HG02840 (cell line): ENCODE measurements at regions not wholly inside any gene's neighbourhood (a gene's known extent, or its start where the extent isn't known, plus 50 kb on each side); places are given as distances from the start of the nearest gene placed in this dataset.

ENCODE experiments used
- ATAC-seq: cut with Tn5 transposase; IDR thresholded peaks from one replicate; pipeline ENCODE4 v1.9.1; 2021; ENCODE audit warnings: mild to moderate bottlenecking, moderate library complexity, moderate number of reproducible peaks; ENCODE audit not compliant: unreplicated experiment, low FRiP score

DNA sequence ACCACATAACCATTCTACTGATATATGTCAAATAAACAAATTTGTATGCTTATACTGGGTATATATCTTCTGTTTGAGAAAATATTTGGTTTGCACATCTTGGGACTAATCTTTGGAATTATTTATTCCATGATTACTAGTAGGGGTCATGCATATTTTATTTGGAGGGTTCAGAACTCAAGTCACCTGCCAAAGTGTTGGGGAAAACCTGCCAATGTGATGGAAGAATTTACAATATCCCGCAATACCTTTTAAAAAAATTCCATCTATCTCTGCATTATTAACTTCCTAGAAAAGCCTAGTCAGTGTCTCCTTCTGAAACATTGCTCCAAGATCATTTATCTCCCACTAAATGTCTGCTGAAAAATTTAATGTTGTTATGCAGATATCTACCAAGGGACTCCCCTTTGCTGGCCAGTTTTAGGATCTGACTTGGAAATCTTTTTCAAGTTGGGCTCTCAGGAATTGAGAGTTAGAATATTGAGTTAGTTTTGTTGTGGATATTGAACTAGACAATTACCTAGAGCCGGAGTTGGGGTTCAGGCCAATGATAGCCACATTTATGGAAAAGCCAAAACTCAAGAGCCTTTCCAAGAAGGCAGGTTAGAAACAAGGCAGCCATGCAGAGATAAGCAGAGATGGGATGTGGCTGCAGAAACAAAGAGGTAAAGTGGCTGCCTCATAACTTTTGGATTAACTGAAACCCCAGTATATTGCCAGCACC lies 425.2 kb downstream of the ADAMTS20 start:
- ATAC-seq, result no peak

DNA sequence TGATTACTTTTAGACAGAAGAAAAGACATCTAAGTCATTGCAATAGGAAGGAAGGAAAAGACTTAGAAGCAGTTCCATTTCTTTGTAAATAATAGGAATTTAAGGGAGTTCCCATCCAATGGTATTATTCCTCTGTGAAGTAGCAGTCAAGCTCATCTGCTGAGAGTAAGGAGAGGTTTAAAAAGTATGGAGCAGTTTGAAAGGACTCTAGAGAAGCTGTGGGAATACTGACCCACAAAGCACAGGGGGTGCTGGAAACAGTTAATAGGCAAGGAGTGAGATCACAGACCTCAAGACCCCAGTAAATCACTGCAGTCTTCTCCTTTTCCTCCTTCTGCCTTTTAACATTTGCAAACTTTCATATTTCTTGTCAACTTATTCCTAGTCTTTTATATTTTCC lies 428.5 kb downstream of the ADAMTS20 start:
- no peak for ATAC-seq

DNA sequence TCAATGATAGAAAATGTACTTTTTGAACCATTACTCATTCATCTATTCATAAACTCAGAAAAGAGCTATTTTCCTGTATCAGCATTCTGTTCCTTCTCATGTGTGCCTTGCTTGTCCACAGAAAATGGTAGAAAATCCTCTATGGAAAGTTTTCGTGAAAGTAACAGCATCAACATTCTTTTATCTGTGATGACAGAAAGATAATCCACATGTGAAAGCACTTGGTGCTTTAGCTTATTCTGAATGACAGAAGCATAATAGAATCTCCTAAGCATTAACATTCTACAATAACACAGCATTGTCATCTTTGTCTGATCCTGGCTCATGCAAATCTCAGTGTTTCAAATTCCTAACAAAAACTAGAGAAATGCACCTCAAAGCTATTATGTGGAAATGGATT lies 431.9 kb downstream of the ADAMTS20 start:
- no peak for ATAC-seq

DNA sequence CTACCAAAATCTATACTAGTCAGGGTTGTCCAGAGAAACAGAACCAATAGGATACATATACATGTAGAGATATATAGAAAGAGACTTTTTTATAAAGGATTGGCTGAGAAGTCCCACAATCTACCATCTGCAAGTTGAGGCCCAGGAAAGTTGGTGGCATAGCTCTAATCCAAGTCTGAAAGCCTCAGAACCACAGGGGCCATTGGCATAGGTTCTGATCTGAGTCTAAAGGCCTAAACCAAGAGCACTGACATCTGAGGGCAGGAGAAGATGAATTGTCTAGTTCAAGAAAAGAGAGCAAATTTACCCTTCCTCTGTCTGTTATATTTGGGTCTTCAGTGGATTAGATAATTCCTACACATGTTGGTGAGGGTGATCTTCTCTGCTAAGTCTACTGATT lies 433.1 kb downstream of the ADAMTS20 start:
- ATAC-seq, result no peak

DNA sequence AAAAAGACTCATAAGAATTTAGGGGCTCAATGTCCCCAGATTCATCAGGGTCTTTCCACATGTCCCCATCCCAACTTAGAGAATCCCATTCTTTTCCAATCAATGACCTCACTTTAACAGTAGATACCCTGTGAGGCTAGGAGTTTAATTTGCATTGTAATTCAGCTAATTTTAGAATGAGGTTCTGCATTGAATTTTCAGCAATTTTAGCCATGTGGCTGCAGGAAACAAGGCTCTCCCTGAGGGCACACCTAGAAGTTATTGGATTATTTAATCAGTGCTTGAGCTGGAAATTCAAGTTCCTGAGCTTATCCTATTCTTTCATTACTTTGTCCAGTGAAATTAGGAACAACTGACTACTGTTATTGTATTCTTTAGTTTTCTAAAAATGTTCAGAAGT lies 433.8 kb downstream of the ADAMTS20 start:
- ATAC-seq, result no peak

DNA sequence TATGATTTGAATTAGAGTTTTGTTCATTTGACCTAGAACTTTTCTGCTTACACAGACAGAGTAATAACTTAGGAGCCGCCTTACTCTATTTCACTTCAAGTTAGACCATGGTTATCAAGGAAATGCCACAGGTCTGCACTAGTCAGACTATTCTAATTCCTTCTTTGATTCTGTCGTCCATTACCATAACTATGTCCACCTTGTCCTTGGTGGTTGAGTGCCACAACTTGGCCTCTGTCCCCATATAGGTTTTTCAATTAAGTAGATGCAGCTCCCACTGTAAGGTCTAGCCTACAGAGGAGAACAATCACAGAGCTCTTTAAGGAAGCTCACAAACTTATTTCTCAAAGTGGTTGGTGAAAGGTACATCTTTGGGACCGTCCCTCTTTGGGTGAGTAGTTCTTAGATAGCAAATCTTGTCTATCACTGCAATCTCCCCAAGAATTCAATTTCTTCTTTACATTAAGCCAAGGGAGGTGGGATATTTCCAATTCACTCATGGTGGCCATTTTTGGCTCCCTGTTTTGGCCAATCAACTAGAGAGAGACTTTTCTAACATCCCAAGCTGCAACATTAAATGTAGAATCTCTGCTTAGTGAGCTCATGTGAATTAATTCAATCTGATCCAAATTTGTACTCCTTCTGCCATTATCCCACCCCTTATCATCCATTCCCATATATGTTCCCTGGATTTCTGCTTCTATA lies 434.6 kb downstream of the ADAMTS20 start:
- ATAC-seq, result no peak

DNA sequence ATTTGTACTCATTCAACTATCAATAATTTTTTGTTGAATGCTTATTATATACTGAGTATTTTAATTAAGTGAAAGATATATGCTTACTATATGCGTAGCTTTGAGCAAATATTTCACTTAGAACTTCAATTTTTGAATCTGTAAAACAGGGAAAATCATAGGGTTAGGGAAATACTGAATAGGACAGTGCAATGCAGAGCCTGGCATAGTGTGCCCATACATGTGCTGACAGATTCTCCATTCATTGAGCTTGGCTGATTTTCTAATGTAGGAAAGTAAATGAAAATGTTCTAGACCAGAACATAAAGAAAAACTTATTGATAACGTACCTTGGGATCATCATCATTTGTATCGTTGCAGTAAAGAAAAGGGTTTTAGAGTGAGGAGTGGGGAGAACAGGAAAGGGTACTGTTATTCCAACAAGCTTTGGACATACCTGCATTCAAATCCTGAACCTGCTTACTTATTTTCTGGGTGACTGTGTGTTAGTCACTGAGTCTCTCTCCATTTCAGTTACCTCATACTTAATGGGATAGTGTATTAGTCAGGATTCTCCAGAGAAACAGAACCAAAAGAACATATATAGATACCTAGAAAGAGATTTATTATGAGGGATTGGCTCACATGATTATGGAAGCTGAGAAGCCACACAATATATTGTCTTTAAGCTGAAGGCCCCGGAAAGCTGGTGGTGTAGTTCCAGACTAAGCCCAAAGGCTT lies 436.4 kb downstream of the ADAMTS20 start:
- ATAC-seq, result no peak

DNA sequence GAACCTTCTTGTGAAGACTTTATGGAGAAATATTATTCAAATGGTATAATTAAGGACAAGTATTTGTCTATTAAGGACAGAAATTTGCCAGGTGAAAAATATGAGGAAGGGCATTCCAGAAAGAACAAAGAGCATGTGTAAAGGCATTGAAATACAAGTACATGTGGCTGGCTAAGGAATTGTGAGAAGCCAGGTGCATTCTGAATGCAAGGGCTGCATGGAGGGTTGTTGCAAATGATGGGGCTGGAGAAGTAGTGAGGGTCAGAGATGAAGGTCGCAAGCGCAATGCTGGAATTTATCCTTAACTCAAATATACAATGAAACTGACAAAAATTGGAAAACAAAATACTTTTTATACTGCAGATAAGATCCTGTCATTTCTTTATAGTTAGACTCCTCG lies 437.7 kb downstream of the ADAMTS20 start:
- ATAC-seq, result no peak

DNA sequence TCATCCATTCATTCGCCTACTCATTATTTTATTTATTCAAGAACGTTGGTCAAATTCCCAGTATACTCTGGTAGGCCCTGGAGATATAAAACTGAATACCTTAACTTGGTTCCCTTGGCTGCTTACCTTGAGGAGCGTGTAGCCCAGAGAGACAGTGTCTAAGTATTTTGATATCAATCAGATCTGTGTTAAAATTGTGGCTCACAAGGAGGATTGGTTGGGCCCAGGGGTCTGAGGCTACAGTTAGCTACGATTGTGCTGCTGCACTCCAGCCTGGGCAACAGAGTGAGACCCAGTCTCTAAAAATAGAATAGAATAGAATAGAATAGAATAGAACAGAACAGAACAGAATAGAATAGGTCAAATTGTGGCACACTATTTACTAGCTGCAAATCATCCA lies 438.4 kb downstream of the ADAMTS20 start:
- no peak for ATAC-seq

DNA sequence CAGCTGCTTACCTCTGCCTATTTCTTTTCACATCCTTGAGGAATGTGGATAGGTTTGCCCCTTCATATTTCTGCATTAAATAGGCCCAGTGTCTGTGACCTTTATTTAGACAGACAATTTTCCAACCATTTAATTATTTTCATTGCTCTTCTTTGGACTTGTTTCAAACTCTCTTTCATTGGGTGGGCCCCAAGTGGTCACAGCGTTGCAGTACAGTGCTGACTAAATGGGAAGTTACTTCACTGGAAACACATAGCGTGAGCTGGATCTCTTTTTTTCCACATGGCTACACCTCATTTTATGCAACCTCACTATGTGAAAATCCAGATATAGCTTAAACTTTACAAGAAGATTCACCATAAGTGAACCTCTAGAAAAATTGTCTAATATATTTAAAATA lies 438.9 kb downstream of the ADAMTS20 start:
- no peak for ATAC-seq

DNA sequence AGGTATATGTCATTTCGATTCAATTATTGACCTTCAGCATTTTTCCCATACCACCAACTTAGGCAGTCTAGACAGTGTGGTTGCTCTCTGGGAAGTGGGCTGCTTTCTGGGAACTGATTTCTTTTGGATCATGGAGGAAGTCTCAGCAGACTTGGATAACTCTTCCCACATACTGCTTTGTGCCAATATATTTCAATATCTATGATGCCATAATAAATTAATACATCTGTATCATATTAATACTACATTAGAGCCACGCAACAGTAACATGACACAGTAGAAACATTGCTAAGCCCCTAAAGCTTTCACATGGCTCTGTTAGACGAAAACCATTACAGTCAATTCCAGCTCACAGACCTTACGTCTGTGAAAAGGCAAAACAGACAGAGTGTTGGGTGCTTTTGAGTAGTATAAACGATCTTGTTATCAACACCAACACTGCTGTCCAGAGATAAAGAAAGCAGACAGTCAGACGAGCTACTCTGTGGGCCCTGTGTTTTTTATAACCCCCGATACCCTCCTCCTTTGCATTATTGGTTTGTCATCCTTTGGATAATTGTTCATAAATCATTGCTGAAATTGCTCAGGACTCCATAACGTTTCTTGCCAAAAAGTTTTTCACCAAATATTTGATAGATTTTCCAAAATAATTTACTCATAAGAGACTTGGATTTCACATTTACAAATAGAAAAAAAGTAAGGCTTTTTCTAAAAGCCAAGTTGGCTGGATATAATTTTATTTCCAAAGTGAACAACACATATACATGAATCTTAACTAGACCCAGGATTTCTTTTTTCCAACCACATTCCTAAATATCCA lies 439.7 kb downstream of the ADAMTS20 start:
- no peak for ATAC-seq

DNA sequence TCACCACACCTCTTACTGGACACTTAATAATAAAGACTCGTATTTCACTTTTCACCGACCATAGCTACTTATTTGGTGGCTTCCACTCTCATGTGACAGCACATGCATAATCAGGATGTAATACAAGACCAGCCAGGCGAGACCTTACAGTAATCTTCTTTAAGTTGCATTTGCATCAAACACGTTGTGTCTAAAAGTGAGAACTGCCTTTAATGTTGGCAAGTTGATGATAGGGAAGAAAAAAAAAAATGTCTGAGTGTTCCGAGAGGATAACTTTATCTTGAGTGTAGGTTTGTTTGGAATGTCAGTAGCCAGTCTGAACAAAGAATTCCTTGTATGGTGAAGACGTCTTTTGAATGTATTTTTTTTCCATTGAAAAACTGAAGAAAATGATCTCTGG lies 440.4 kb downstream of the ADAMTS20 start:
- no peak for ATAC-seq

DNA sequence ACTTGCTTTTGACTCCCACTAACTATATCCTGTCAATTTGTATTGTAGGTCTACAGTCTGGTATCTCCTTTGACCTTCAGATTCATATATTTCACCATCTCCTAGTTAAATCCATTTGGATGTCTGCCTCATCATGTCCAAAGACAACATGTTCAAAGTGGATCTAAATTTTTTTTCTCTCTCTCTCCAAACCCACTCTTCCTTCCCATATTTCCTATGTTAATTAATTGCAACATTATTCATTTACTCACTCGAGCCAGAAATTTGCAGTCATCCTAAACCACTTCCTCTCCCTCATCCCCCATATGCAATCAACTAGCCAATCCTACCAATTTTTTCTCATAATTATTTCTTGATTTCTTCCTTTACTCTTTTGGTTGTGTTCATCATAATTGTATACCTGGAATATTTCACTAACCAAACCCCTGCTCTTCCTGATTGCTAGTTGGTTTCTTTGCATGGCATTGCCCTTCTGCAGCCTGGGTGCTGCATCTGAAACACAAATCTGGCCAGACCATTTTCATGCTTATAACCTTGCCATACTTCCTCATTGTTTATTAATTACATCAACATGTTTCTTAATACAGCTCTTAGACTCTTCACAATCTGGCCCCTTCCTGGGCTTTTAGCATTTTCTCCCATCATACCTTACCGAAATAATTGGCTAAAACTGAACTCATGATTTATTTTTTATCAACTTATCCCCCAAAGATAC lies 442.2 kb downstream of the ADAMTS20 start:
- no peak for ATAC-seq

DNA sequence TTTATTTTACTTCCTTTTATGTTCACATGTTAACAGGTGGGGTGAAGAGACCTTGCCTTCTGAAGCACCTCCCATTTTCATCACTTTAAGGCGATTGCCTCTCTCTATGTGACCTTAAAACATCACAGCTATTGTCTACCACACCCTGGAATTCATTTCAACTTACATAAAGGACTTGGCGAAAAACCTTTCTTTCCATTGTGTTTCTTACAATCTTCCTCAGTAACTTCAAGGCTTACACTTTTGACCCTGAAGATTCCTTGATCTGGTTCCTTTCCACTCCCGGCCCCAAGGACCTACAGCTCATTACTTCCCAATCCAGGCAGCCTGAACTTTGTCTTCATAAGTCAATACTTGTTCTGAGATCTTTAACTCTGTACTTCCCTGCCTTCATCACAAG lies 443.3 kb downstream of the ADAMTS20 start:
- no peak for ATAC-seq

DNA sequence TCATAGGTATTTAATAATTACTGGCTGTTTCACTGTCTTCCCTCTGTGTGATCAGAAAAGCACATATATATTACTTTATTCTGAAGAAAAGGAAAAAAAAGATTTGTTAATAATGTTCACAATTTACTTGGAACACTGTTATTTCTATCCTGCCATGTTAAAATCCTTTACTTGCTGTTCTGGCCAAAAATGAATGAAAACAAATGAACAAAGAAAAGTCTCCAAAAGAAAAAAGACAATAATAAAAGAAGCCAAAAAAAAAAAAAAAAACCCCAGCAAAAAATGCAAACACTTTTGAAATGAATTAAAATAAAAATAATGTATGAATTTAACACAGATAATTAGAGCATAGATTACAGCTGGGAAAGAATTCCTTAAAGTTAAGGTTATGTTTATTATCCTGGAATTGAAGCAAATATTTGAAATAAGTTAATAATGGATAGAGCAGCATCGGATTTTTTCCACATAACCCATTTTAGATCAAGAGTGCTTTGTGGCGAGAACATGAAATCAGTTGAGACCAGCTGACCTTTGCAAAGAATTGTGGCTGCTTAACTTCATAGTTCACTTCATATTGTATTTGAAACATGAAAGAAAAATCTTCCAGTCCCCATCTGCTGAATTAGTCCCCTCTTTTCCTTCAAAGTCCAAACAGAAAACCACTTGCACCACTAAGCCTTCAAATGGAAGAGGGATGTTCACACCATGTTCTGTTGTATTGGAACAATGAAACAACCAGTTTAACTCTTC lies 444.8 kb downstream of the ADAMTS20 start:
- ATAC-seq, result no peak

DNA sequence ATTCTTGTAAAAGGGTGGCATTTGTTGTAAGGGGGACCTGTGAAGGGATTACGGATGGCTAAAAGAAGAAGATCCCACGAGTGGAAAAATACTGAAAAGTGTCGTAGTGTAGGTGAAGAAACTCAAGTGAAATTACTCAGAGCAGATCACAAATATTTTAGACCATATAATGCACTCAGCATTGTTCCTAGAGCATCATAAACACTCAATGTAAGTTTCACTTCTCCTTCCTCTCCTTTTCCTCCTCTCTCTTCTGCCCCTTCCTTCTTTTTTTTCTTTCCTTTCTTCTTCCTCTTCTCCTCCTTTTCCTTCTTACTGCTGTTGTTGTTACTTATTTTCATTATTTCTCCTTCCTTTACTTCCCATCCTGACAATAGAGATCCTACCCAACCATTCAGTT lies 445.6 kb downstream of the ADAMTS20 start:
- no peak for ATAC-seq

DNA sequence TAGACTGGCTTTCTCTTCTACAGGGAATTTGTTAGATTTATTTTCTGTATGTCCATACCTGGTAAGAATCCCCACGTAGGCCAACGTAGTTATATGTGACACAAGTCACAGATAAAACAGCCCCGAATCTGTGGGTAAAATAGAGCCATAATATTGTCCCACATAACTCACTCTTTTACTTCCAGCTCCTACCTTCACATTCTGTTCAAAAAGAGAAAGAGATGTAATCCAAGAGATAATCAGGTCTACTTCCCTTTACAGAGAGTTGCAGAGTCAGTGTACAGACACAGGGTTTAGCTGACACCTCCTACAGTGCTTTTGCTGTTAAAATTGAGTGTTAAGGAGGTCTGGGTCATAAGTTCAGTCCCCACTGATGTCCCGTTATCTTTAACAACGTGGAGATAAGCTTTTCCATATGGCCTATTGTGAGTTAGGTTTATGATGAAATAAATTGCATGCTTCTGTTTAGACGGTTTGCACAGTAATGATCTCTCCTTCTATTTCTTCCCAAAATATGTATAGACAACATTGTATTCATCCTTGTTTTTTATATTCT lies 446.5 kb downstream of the ADAMTS20 start:
- no peak for ATAC-seq

DNA sequence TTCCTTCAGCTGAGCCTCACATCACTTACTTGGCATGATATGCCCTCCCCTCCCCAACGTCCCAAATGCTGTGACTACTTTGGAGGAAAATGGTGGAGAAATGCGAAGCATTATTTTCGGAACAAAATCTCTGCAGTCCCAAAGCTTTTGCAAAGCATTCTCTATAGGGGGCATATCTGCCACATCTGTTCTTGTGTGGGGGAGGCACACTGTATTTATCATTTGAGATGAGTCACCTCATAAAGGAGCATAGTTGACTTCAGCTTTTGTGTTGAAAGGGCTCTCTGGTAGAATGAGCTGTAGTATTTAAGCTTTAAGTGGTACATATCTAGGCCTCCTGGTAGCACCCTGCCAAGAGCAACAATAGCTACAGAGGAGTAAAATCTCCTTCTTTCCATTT lies 447.5 kb downstream of the ADAMTS20 start:
- ATAC-seq, result no peak

DNA sequence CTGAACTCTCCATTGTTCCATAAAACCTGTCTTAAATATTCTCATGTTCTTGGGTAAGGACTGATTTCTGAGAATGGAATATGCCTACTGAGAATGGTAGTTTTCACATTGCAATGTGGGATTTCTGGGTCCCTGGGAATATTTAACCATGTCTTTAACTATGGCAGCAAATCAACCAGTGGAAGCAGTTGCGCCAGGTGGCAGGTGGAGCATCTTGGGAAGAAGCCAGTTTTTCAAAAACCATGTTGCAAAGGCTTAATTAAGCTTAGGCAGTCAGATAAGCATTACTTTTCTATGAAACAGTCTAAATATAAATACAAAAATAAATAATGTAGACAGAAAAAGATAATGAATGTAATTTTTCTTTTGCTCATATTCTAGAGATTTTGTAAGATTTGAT lies 448.1 kb downstream of the ADAMTS20 start:
- no peak for ATAC-seq
